ENCODE measurements at regions not wholly inside any gene's neighbourhood (a gene's known extent, or its start where the extent isn't known, plus 50 kb on each side); places are given as distances from the start of the nearest gene placed in this dataset.
"Not testable (repeated sequence)": the region's sequence is repeated elsewhere in the genome, so short reads cannot be mapped to it uniquely, and the experiment has no call there.

DNA sequence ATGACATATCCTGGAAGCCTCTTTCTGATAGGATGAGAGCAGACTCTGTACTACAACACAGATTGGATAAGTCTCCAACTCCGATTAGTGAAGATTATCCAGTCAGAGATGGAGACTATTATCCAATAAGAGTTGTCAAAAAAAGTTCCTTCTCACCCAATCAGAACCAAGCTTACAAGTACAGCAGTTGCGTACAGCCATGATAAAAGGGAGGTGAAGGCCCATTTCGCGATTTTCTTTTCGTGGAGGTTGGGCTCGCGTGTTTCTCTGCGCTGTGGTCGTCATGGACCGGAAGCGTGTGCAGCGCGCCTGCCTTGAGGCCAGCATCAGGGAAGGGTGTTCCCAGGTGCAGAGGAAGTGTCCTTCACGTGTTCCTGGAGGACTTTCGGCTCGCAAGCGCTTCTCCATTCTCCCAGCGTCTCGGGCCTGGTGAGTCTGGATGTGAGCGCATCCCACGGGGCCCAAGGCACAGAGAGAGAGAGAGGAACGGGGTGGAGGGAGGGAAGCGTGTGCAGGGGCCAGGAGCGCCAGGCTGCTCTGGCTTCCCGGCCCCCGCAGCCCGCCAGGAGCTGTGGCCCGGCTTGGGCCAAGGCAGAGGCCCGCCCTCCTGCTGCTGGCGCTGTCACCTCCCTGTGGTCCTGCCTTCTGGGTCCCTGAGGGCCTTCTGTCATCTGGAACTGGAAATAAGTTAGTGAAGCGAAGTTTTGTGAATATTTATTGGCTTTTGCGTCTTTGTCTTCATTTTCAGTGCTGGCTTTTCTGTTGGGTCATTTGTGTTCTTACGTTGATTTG lies 53.9 kb downstream of the CDRT15L2 start:
- not testable (repeated sequence) for DNase-seq

DNA sequence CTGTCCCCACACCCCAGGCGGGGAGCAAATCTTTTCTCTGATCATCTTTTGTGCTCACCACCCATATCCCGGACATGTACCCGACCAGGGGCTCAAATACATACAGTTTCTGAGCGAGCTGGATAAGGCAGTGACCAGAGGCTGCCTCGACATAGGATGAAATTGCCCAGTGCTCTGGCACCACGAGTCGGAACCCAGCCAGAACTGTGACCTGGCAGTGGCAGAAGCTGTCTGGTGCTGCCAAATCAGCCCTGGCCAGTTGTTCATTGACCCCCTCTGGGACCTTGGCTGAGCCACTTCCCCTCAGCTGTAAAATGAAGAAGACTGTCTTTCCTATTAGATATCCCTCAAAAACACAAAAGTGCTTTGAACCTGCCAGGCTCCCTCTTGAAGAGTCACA lies 60.6 kb downstream of the CDRT15L2 start:
- DNase-seq: not testable (repeated sequence)

DNA sequence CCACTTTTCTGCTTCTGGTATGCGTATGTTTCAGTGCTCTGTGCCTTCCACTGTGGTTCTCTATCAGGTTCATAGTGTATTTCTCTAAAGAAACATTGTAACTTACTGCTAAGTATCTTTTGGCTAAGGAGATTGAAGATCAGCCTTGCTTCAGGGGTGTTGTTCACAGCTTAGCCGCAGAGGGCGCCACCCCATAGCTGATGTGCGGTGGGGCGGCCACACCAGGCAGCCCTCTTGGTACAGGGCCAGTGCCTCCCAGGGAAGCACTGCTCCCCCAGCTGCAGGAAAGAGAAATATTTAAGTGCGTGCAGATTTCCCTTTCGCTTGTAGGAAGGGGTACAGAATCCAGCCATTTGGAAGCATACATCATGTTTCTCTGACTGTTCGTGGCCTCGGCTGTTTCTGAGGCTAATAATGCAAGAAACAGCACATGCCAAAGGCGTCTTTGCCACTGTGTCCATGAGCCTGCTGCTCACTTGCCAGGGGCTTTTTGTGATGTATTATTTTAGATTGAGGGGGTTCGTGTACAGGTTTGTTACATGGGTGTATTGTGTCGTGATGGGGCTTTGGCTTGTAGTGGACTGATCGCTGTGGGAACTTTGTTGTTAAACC lies 67.2 kb downstream of the CDRT15L2 start:
- not testable (repeated sequence) for DNase-seq

DNA sequence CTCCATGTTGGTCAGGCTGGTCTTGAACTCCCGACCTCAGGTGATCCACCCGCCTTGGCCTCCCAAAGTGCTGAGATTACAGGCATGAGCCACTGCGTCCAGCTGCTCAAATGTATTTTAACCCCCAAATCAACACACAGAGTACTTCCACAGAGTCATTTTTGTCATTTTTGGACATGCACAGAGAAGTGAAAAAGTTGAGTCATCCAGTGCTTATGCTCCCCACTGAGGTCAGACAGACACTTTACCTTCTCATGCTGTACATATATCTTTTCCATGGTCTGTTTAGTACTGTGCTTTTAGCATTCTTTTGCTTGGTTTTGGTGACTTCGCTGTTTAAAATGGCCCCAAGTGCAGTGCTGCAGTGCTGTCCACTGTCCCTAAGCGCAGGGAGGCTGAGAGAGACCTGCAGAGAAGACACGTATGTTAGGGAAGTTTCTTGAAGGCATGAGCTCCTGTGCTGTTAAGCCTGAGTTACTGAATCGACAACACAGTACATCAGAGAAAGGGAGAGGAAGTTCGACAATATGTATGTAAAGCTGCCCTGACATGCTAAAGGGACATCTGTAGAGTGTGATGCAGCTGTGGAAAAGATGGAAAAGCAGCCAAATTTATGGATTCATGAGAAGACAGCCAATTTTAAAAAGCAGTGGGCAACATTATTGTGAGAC lies 69.7 kb downstream of the CDRT15L2 start:
- not testable (repeated sequence) for DNase-seq

DNA sequence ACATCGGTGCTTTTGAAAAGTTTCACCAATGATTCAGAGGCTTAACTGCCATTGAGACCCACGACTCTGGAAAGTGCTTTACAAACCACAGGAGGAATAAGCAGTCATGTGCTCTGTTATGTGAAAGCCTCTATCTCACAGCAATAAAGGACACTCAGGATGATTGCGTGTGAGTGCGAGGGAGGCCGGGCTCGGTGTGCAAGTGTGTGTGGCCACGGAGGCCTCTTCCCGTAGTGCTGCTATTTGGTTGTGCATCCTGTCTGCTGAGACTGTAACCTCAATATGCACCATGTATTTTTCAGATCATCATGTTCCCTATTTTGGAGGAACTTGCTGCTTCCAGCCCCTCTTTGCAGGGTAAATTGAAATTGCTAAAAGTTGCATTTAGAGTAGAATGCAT lies 71.5 kb downstream of the CDRT15L2 start:
- DNase-seq: not testable (repeated sequence)

DNA sequence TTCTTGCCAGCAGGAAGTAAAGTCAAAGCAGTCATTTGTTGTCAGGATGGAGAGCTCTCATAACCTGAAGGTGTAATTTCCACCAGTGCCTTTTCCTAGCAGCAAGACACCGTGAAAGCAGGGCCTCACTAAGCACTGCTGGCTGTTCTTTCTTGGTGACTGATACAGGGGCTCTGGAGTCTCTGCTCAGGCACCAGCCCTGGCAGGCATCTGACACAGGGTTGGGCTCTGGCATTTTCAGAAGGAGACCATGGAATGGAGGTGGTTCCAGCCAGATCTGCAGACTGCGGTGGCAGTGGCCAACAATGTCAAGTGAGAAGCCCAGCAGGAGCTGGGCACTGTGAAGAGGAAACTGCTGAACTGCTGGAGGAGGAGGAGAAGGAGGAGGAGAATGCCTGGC lies 72.2 kb downstream of the CDRT15L2 start:
- DNase-seq: not testable (repeated sequence)

DNA sequence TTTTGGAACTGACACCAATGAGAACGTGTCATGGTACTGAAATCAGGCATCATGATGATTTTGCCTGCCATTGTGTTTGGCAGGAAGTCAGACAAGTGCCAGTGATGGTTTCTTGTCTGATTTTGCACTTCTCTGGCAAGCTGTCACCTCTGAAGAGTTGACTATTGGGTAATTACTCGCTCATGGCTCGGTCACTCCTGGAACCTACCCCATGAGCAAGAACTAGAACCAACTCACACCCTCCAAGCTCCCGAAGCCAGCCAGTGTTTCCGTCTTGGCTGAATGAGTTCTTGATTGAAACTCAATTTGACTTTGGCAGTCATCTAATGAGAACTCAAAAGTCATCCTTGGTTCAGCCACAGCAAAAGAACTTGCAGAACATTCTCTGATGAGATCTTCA lies 73.9 kb downstream of the CDRT15L2 start:
- DNase-seq: not testable (repeated sequence)

DNA sequence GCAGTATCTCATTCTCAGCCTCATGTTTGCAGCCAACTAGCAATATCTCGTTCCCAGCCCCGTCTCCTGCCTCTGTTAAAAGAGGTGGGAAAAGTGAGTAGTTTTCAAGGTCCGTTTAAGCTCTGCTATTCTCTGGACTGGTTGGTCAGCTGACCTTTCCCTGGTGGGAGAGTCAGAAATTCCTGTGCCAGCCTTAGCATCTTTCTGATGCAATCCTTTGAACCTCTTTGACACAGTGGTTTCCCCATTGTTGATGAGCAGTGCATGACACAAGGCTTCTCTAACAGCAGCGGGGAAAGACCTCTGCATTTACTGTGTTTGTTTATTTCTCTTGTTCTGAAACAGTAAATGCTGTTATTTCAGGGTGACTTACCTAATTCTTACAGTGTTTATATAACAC lies 74.6 kb downstream of the CDRT15L2 start:
- DNase-seq: not testable (repeated sequence)

DNA sequence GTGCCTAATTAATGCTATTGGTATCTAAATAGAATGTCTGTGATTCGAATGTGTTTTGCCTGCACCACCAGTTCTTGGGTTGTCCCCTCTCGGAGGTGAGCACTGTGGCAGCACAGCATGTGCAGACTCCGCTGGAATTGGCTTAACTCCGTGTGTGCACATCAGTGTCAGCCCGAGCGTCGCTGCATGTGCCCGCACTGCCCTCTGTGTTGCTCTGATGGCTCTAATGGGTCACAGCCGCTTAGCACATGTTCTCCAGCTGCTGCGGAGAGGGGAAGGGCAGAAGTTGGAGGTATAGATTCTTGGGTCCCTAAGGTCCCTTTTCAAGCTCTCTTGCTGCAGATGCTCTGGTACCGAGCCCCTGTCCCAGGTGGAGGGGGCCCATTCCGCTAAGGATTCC lies 75.1 kb downstream of the CDRT15L2 start:
- DNase-seq: not testable (repeated sequence)

DNA sequence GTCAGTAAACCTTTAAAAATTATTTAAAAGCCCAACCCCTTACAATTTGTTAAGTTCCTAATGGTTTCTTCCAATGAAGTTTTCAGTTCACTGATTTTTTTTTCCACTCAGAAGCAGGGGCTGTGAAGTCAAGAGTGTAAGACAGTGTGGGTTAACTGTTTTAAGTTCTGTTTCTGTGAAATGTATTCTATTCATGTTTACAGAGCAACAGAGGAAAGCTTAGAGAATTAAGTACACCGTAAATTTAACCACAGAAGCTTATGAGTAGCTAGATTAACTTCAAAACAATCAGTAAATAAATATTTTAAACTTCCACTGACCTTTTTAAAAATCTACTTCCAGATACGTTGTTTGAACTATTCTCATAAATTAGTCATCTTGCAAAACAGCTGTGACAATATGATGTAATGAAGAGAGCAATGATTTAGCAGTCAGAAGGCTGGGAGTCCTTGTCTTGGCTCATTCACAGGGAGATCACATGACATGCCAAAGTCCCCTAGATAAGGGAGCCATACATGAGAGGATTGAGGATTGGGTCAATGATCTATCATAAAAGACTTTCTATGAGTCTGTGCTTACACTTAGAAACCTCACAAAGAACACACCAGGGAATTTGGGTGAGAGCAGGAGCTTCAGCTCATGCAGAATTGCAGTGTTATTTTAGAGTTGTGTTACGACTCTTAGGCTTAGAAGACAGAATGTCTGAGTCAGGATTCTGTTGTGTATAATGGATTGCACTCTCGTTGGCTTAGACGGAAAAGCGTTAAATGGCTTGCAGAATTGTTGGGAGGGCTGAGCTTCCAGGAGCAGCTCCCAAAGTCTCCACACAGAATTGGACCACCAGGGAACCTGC lies 85.8 kb downstream of the CDRT15L2 start:
- not testable (repeated sequence) for DNase-seq

DNA sequence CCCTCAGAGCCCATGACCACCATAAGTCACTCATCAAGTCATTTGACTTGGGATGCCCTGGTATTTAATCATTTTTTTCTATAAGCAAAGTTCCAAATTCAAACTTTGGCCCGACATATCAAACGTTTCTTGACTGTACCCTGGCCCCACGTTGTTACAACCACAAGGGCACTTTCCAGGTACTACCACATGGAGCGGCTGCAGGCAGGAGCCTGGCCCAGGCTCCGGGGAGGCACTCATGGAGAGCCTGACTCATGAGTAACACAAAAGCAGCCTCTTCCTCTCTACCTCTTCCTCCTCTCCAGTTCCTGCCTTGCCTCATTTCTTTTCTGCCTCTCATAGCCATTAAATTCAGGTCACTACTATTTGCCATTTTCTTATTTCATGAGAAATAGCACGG lies 87.2 kb downstream of the CDRT15L2 start:
- DNase-seq: not testable (repeated sequence)

DNA sequence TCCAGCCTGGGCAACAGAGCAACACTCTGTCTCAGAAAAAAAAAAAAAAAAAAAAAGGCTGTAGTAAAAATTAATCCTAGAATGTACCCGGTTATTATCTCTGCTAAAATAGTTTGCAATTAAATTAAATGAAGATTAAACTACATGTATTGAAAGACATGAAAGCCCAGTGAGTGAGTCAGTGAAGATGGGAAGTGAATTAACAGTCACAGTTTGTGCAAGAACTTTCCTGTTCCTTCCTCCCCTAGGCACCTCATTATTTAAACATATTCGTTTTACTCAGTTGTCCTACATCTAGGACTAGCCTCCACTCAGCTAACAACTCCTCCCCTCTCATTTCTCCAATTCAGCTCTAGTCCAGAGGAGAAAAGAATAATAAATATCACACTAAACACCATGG lies 88.2 kb downstream of the CDRT15L2 start:
- not testable (repeated sequence) for DNase-seq

DNA sequence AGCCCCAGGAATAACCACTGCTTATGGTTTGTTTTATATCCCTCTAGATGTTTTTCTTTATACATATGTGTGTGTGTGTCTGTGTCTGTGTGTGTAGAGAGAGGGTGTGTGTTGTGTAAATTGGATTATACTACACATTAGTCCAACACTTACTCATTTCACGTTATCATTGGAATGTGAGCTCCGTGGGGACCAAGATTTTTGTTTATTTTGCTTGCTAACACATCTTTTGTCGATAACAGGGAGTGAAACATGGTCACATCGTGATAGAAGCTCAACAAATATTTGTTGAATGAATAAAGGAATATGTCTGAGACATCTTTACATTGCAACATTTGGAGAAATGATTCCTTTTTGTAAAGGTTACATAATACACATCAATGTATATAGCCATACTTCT lies 88.8 kb downstream of the CDRT15L2 start:
- not testable (repeated sequence) for DNase-seq

DNA sequence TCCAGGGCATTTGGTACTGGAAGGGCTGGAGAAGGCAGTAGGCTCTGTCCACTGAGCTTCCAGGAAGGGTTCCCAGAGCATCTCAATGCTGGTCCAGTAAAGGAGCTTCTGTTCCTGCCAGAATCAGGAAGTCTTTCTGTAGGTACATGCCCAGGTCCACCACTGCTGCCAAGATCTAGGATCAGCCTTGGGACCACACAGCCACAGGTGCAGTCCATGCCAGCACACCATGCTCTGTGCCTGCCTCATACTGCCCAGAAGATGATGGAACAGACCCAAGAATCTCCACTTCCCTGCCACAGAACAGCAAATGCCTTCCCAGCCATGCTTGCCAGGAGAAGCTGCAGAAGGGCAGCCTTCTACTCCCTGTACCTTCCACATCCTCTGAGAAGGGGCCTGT lies 89.3 kb downstream of the CDRT15L2 start:
- DNase-seq: not testable (repeated sequence)

DNA sequence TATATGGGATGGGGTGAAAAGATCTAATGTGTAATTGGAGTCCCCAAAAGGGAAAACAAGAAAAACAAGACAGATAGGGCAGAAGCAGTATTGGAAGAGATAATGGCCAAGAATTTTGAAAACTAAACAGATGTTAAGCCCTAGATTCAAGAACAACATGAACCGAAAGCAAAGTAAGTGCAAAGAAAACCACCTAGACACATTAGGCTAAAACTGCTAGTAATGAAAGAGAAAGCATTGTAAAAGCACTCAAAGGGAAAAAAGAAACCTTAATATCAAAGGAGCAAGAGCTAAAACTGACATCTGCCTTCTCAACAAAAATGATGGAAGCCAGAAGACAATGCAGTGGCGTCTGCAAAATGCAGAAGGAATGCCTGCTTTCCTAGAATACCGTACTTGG lies 91.0 kb downstream of the CDRT15L2 start:
- not testable (repeated sequence) for DNase-seq

DNA sequence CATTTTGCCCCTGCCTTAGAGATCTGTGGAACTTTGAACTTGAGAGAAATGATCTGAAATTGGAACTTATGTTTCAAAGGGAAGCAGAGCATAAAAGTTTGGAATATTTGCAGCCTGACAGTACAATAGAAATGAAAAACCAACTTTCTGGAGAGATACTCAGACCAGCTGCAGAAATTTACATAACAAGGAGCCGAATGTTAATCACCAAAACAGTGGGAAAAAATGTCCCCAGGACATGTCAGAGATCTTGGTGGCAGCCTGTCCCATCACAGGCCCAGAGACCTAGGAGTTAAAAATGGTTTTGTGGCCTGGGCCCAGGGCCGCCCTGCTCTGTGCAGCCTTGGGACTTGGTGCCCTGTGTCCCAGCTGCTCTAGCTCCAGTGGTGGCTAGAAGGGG lies 94.8 kb downstream of the CDRT15L2 start:
- not testable (repeated sequence) for DNase-seq

DNA sequence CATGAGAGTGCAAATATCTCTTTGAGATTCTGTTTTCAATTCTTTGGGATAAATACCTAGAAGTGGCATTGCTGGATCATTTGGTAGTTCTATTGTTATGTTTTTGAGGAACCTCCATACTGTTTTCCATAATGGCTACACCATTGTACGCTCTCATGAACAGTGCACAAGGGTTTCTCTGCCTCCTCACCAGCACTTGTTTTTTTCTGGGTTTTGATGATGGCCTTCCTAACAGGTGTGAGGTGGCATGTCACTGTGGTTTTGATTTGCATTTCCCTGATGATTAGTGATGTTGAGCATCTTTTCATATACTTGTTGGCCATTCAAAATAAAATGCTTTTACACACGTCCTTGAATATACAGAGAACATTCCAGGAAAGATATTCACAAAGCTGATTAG lies 96.2 kb downstream of the CDRT15L2 start:
- DNase-seq: not testable (repeated sequence)

DNA sequence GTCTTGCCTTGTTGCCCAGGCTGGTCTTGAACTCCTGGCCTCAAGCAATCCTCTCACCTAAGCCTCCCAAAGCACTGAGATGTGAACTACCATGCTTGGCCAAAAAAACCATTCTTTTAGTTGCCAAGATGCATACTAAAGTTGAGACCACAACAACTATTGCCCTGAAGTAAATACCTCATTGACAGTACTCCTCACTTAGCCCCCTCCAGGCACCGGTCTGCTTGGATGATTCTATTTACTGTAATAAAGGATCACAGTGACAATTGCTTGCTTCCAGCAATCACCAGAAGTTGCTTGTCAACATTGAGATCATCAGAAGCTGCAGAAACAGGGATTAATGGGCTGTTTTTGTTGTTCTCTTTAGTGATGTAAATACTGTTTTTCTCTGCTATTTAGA lies 97.1 kb downstream of the CDRT15L2 start:
- not testable (repeated sequence) for DNase-seq

DNA sequence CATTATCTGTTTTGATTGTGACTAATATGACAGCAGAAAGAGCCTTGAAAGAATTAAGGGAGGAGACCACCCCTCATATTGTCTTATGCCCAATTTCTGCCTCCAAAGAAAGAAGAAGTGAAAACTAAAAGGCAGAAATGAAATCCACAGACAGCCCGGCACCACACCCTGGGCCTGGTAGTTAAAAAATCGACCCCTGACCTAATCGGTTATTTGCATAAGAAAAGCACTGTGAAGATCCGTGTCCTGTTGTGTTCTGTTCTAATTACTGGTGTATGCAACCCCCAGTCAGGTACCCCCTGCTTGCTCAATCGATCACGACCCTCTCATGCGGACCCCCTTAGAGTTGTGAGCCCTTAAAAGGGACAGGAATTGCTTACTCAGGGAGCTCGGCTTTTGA lies 97.9 kb downstream of the CDRT15L2 start:
- not testable (repeated sequence) for DNase-seq

DNA sequence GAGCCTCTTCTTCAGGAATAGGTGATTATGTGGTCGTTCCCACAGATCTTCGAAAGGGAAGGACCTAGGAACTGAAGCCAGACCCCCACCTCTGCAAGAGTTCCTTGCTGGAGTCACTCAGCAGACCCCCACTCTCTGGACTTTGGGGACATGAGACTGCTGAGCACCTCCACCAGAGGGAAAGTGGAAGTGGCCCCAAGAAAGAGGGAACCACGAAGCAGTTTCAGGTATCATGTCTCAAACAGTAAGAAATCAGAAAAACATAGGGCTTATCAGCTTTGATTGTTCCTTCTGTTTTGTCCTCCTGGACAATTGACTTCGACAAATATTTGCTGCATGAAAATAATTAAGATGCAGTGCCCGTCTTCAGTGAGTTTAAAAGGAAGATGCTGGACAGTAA lies 98.9 kb downstream of the CDRT15L2 start:
- not testable (repeated sequence) for DNase-seq

DNA sequence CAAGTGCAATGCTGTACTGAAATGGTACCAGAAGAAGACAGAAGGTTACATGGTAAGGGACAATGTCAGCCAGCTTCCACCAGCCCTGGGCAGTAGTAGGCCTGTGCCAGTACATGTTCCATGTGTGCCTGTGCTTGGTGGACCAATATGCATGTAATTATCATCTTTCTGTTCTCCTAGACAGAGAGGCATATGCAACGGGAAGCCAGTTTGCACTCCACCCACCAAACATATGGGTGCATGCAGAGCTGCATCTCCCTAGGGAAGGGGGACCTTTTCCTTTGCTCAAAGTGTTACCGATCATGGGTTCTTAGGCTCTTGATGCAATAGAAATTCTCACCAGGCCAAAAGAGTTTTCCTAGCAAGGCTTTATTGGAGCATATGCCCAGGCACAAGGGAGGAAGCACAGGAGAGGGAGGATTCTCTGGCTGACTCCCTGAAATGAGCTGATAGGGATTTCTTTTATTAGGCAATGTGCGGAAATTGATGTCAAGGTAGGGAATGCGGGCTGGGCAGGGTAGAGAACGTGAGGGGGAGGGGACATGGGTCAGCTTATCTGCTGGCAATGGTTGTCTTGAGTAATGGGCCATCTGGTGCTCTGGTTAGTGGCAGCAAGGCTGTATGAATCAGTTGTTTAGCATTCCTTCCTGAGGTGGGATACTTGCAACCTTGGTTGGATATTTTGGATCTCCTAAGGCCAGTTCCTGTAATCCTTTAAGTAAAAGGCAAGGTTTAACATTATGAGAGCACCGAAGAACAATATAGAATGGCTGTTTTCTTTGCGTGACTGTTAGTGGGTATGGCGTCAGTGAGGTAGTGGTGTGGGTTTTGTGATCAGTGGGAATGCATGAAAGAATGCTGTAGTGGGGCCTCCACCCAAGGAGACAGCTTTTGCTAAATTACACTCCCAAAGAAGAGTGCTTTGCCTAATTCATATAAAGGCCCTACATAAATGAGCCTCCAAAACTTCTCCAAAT lies 102.5 kb downstream of the CDRT15L2 start:
- not testable (repeated sequence) for DNase-seq

All from GOT3 (cell line).